Large intestine (tissue), 3 donors: ENCODE measurements at regions not wholly inside any gene's neighbourhood (a gene's known extent, or its start where the extent isn't known, plus 50 kb on each side); places are given as distances from the start of the nearest gene placed in this dataset.

Experiments
- DNase-seq, 2 donors: peaks; one replicate each; pipeline versions ENCODE4 v3.0.0 to v3.0.0-alpha.2; 2013
- H3K27ac ChIP-seq: one replicate; pipeline ENCODE4 v1.5.1; 2013; ENCODE audit warnings: low read length
- H3K27me3 ChIP-seq: 2 replicates; pipeline ENCODE4 v1.6.1; 2013; ENCODE audit warnings: low read length; ENCODE audit not compliant: control insufficient read depth, insufficient read depth
- H3K36me3 ChIP-seq: 2 replicates; pipeline ENCODE4 v1.6.1; 2013; ENCODE audit warnings: low read length; ENCODE audit not compliant: control insufficient read depth, insufficient read depth
- H3K4me1 ChIP-seq: one replicate; pipeline ENCODE4 v1.6.1; 2013; ENCODE audit warnings: low read length; ENCODE audit not compliant: control insufficient read depth, insufficient read depth
- H3K4me3 ChIP-seq: one replicate; pipeline ENCODE4 v1.5.1; 2013; ENCODE audit warnings: low read length
- H3K9me3 ChIP-seq: one replicate; pipeline ENCODE4 v1.6.1; 2013; ENCODE audit warnings: mild to moderate bottlenecking, low read depth, low read length, moderate library complexity; ENCODE audit not compliant: control insufficient read depth
- WGBS: methylation state at CpG from one replicate; pipeline ENCODE4 v1.1.5; 2013; ENCODE audit warnings: low lambda C conversion rate; ENCODE audit not compliant: insufficient coverage; 5-methylcytosine and 5-hydroxymethylcytosine counted together

- H3K27ac ChIP-seq: no peak overlapping the region
- no peak overlapping the region for H3K4me3 ChIP-seq
- H3K9me3 ChIP-seq: no peaks in the 10 kb centered on the region
- H3K4me1 ChIP-seq: no peaks in the 10 kb centered on the region
- no peaks in the 10 kb centered on the region for H3K36me3 ChIP-seq
- DNase-seq: no peak
- no CpG with 5 or more reads among the region's 3 CpGs for WGBS
- H3K27me3 ChIP-seq: no peaks in the 10 kb centered on the region
Observed at GRCh38 chr5:97907646-97908400, 724.8 kb upstream of the RIOK2 start.

DNA sequence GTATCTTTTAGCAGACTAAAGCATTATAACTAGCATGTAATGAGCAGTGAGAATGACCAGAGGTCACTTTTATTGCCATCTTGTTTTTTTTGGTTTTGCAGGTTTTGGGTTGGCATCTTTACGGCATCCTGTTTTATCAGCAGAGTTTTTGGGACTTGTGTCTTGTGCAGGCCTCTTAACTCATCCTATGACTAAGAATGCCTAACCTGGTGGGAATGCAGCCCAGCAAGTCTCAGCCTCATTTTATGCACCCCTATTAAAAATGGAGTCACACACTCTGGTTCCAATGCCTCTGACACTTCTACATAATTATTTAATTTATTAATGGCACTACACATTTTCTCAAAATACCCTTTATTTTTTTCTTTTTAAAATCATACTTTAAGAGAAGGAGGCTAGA, 726.5 kb upstream of the RIOK2 start:
- no peaks in the 10 kb centered on the region for H3K27me3 ChIP-seq
- 100% methylated on average over 1 of the region's 1 CpG for WGBS
- no peaks in the 10 kb centered on the region for H3K4me1 ChIP-seq
- H3K4me3 ChIP-seq: no peak overlapping the region
- H3K27ac ChIP-seq: no peak overlapping the region
- no peaks in the 10 kb centered on the region for H3K36me3 ChIP-seq
- DNase-seq: no peak
- no peaks in the 10 kb centered on the region for H3K9me3 ChIP-seq

GRCh38 chr5:97914483-97914882, 731.4 kb upstream of the RIOK2 start:
- no peak overlapping the region for H3K27ac ChIP-seq
- no peaks in the 10 kb centered on the region for H3K36me3 ChIP-seq
- no peaks in the 10 kb centered on the region for H3K27me3 ChIP-seq
- no peaks in the 10 kb centered on the region for H3K9me3 ChIP-seq
- H3K4me3 ChIP-seq: no peak overlapping the region
- DNase-seq: no peak
- WGBS: no CpG with 5 or more reads among the region's 1 CpG
- no peaks in the 10 kb centered on the region for H3K4me1 ChIP-seq

DNA sequence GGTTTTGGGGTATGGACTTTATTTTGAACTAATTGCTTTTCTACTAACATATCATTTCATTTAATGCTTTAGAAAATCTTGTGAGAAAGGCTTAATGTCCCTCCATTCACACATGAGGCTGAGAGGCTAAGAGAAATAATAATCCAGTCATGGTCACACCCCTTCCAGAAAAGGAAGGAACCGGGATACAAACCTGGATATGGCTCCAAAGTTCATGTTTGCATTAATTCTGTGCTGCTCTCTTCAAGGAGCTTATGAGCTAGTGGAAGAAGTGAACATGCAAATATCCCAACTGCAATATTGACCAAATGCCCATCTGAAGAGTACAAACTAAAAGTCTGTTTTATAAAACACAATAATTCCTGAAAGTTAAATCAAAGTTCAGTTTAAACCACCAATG, 732.1 kb upstream of the RIOK2 start:
- peak; percentile 19 to 77 for DNase-seq
- Histone ChIP-seq H3K27ac (no peak overlapping the region), H3K27me3 (no peaks in the 10 kb centered on the region), H3K9me3 (no peaks in the 10 kb centered on the region), H3K4me1 (no peaks in the 10 kb centered on the region), H3K4me3 (no peak overlapping the region), H3K36me3 (no peaks in the 10 kb centered on the region)
- no CpG with 5 or more reads among the region's 1 CpG for WGBS

GRCh38 chr5:97918057-97918456, 735.0 kb upstream of the RIOK2 start:
- Histone ChIP-seq H3K36me3 (no peaks in the 10 kb centered on the region), H3K9me3 (no peaks in the 10 kb centered on the region), H3K4me1 (no peaks in the 10 kb centered on the region), H3K27me3 (no peaks in the 10 kb centered on the region), H3K27ac (no peak overlapping the region), H3K4me3 (no peak overlapping the region)
- WGBS: no CpG with 5 or more reads among the region's 1 CpG
- DNase-seq: no peak

DNA sequence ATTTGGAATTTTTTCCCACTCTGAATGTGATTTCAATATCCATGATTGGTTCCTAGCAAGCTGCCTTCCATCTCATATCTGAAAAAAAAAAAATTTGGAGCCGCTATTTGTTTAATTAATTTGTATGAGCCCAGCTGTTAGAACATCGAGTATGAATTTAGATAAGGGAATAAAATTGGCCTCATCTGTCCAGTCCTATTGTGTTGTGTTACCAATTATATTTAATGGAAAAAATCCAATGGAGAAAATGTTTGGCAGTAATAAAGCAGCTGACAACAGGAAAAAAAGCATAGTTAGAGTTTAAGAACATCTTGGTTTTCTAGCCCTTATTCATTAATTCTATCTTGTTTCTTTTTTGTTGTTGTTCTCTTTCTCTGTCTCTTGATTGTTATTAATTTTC, 735.6 kb upstream of the RIOK2 start:
- H3K4me1 ChIP-seq: no peaks in the 10 kb centered on the region
- 56% methylated on average over 2 of the region's 2 CpGs for WGBS
- DNase-seq: no peak
- H3K36me3 ChIP-seq: no peaks in the 10 kb centered on the region
- no peak overlapping the region for H3K4me3 ChIP-seq
- H3K27me3 ChIP-seq: no peaks in the 10 kb centered on the region
- no peak overlapping the region for H3K27ac ChIP-seq
- no peaks in the 10 kb centered on the region for H3K9me3 ChIP-seq

DNA sequence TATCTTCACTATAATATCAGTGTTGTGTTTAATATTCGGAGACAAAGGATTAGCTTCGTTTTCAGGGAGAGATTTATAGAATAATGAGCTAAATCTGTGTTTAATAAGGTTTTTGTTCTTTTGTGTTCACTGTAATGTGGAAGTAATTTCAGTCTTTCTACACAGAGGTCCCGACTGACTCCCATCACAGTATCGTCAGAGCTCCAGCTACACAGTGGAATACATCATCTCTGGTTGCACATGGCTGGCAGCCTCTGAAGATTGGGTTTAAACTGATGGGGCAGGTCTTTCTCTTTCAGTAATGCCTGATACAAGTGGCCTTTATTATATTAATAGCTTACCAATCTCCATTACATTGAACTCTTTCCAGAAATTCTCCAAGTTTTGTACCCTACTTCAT, 736.7 kb upstream of the RIOK2 start:
- no peak for DNase-seq
- Histone ChIP-seq H3K27ac (no peak overlapping the region), H3K36me3 (no peaks in the 10 kb centered on the region), H3K27me3 (no peaks in the 10 kb centered on the region), H3K4me3 (no peak overlapping the region), H3K9me3 (no peaks in the 10 kb centered on the region), H3K4me1 (no peaks in the 10 kb centered on the region)
- 90% methylated on average over 2 of the region's 4 CpGs for WGBS

DNA sequence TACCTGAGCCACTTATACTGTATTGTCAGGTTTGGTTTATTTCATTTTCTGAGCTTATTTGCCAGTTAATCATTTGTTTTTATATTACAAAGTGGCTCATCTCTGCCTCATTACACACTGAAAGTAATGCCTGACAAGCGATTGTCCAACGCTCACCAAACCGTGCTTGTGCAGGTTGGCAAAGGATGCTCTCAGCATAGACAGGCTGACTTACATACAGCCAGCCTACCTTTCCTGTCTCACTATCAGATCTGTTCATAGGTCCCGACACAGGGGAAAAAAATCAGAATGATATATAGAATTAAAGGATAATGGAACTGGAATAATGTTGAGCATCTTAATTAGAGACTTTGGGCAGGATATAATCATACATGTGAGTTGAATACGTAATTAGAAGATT, 739.7 kb upstream of the RIOK2 start:
- no peak for DNase-seq
- Histone ChIP-seq H3K27ac (no peak overlapping the region), H3K27me3 (no peaks in the 10 kb centered on the region), H3K4me1 (no peaks in the 10 kb centered on the region), H3K9me3 (no peaks in the 10 kb centered on the region), H3K36me3 (no peaks in the 10 kb centered on the region), H3K4me3 (no peak overlapping the region)
- 100% methylated on average over 1 of the region's 5 CpGs for WGBS

DNA sequence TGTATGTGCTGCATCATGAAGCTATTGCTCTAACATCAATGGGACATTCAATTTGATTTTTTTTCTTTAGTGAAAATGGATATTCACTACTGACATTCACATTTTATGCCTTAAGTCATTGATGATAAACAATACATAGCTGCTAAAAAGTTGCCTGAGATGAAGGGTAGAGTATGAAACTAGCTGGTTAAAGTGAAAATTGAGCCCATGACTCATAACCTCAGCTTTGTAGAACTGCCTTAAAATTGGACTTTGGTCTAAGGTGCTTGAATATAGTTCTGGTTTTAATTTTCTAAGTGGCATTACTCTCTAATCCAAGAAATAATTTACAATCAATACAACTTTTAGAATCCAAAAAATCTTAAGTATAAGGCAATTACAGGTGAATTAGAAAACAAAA, 740.4 kb upstream of the RIOK2 start:
- Histone ChIP-seq H3K27ac (no peak overlapping the region), H3K9me3 (no peaks in the 10 kb centered on the region), H3K4me3 (no peak overlapping the region), H3K36me3 (no peaks in the 10 kb centered on the region), H3K27me3 (no peaks in the 10 kb centered on the region), H3K4me1 (no peaks in the 10 kb centered on the region)
- no peak for DNase-seq

- WGBS: no CpG with 5 or more reads among the region's 1 CpG
- Histone ChIP-seq H3K36me3 (no peaks in the 10 kb centered on the region), H3K4me1 (no peaks in the 10 kb centered on the region), H3K27me3 (no peaks in the 10 kb centered on the region), H3K9me3 (no peaks in the 10 kb centered on the region), H3K4me3 (no peak overlapping the region), H3K27ac (no peak overlapping the region)
- no peak for DNase-seq
Observed at GRCh38 chr5:97923997-97924396, 741.0 kb upstream of the RIOK2 start.

DNA sequence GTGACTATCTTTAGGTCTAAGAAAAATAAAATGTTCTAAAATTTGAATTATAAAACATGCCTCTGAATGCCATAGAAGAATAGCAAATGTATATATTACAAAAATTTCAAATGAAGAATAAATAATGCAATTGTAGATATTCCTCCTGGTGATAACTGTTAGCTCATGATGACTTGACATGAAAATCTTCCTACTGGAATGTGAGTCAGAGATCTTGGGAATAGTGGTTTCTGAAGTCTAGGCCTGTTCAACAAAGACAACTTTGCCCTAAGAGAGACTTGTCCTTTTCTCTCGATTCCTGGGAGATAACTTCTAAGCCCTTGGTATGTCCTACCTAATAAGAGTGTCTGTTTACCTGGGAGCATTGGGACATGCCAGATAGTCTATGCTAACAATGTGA, 746.3 kb upstream of the RIOK2 start:
- no peak overlapping the region for H3K4me3 ChIP-seq
- WGBS: no CpG with 5 or more reads among the region's 1 CpG
- no peaks in the 10 kb centered on the region for H3K27me3 ChIP-seq
- no peaks in the 10 kb centered on the region for H3K9me3 ChIP-seq
- DNase-seq: no peak
- no peak overlapping the region for H3K27ac ChIP-seq
- H3K4me1 ChIP-seq: no peaks in the 10 kb centered on the region
- H3K36me3 ChIP-seq: no peaks in the 10 kb centered on the region
